ENCODE measurements at regions not wholly inside any gene's neighbourhood (a gene's known extent, or its start where the extent isn't known, plus 50 kb on each side); places are given as distances from the start of the nearest gene placed in this dataset.

DNA sequence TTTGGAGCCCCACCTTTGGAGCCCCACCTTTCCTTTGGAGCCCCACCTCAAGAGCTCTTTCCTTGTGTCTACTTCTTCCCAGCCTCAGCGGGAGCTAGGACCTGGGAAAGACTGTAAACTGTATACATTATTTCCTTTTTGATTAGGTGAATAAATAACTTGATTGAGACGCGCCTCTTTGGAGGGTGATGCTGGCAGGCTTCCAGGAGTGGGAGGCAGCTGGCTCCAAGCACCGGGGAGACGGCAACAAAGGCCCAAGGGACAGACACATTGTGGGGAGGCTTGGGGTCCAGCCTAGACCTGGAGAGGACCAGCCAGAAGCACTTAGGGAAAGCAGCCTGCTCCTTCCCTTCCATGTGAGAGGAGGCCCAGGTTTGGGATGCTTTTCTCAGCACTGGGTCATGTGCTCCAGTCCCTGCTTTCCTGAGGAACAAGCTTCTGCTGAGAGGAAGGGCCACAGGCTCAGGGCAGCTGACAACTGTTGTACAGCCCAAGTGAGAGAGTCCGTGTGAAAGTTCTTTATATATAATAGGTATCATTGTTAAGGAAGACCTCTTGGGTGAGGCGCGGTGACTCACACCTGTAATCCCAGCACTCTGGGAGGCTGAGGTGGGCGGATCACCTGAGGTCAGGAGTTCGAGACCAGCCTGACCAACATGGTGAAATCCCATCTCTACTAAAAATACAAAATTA is 297.2 kb upstream of the SLC14A2 start:
- H3K27me3 ChIP-seq (ENCODE audit: control insufficient read depth, insufficient read depth, low read length), result peaks cover 15% of the 10 kb centered on the region
- ChIA-PET POLR2A (ENCODE audit: unreplicated experiment) (no interaction called here), CTCF (interaction anchor here (1.0 kb wide), 1 partner anchor 25 kb away, joined by 3 read pairs; no protein-coding TSS in a partner anchor)
- no peak overlapping the region for H3K14ac ChIP-seq (replicated peaks; ENCODE audit: low read depth, low read length)
- no peak overlapping the region for H3K4me3 ChIP-seq (ENCODE audit: insufficient read depth, low read depth, low read length)
- H3K4me2 ChIP-seq (ENCODE audit: low read depth, low read length), result no peak overlapping the region
- no peak overlapping the region for H4K8ac ChIP-seq (ENCODE audit: low read depth in 2 of 2, low read length in 2 of 2)
- no CpG with 5 or more reads among the region's 10 CpGs for WGBS, 2 experiments (ENCODE audit: extremely low coverage in 2 of 2, insufficient read length in 1 of 2)
- dilution Hi-C loops (cut with HindIII; ENCODE audit: low sequenced_read_pairs, unreplicated experiment) (no loop called here), intact Hi-C loops (cut with micrococcal nuclease) (no loop called here), in situ Hi-C loops (cut with MboI; ENCODE audit: low sequenced_read_pairs) (no loop called here)
- H4K5ac ChIP-seq (ENCODE audit: low read depth, low read length), result no peak overlapping the region
- no peaks in the 10 kb centered on the region; the same call in 1 of the 2 replicates for H3K4me1 ChIP-seq (ENCODE audit: control insufficient read depth, insufficient read depth, low read length)
- H3K18ac ChIP-seq (ENCODE audit: low read depth, low read length), result no peak overlapping the region
- ATAC-seq (ENCODE audit: low read depth) (no peak), DNase-seq (no peak)
- no peak overlapping the region for H2AK5ac ChIP-seq (ENCODE audit: low read depth, low read length)
- no peak overlapping the region for H2AK9ac ChIP-seq (replicated peaks; ENCODE audit: low read depth, low read length, poor library complexity)
- H2BK20ac ChIP-seq (ENCODE audit: low read depth, low read length), result no peak overlapping the region
- no peak overlapping the region for H2BK5ac ChIP-seq (ENCODE audit: low read depth, low read length, poor library complexity, severe bottlenecking)
- no peak overlapping the region for H2BK15ac ChIP-seq (ENCODE audit: low read depth, low read length)
- H3K9ac ChIP-seq (ENCODE audit: low read depth, low read length), result no peak overlapping the region
- TF ChIP-seq MAFK (IDR thresholded peaks at IDR 0.05; ENCODE audit: low read depth, low read length), result no peak
- TF ChIP-seq SMC3 (IDR thresholded peaks at IDR 0.05; ENCODE audit: low read depth, low read length), result no peak
- no peak for TF ChIP-seq NFE2L2 (IDR thresholded peaks at IDR 0.05; ENCODE audit: low read depth, low read length)
- no peak for TF ChIP-seq CEBPB (IDR thresholded peaks at IDR 0.05; ENCODE audit: low read depth, low read length)
- H3K27ac ChIP-seq (ENCODE audit: insufficient read depth, low read length), result no peak overlapping the region
- no peak overlapping the region for H3K4ac ChIP-seq (ENCODE audit: low read depth, low read length)
- H3K36me3 ChIP-seq (ENCODE audit: control insufficient read depth, insufficient read depth, low read length), result no peaks in the 10 kb centered on the region
- no peak overlapping the region for H3K23ac ChIP-seq (ENCODE audit: low read depth, low read length)
- H4K91ac ChIP-seq (ENCODE audit: insufficient read depth, low read depth, low read length), result no peak overlapping the region
- H2AFZ ChIP-seq (replicated peaks; ENCODE audit: low read length, poor library complexity), result no peak overlapping the region
- H4K20me1 ChIP-seq (ENCODE audit: insufficient read depth, low read length), result no peaks in the 10 kb centered on the region
- BruUV-seq (replicated peaks), result no TSS peak
- no peaks in the 10 kb centered on the region for H3K9me1 ChIP-seq (ENCODE audit: insufficient read depth, low read length)
- H3K9me3 ChIP-seq (ENCODE audit: control insufficient read depth, insufficient read depth, low read length), result no peaks in the 10 kb centered on the region
- no peak overlapping the region for H2BK120ac ChIP-seq (ENCODE audit: low read depth, low read length)
- no peak overlapping the region for H3K56ac ChIP-seq (ENCODE audit: extremely low read depth, insufficient read depth, low read length)
- H3K79me1 ChIP-seq (ENCODE audit: low read depth in 1 of 2, low read length in 2 of 2), result no peaks in the 10 kb centered on the region

All from IMR-90 (cell line).